SKM-1 (cell line): ENCODE measurements at regions not wholly inside any gene's neighbourhood (a gene's known extent, or its start where the extent isn't known, plus 50 kb on each side); places are given as distances from the start of the nearest gene placed in this dataset.

ENCODE experiments used
- DNase-seq: peaks from one replicate; lab custom pipeline; 2025; ENCODE audit not compliant: unreplicated experiment; lab: John Stamatoyannopoulos, UW

GRCh38 chr18:24773101-24773500, 312.7 kb downstream of the HRH4 start:
- no peak for DNase-seq

GRCh38 chr18:24776019-24776418, 315.6 kb downstream of the HRH4 start:
- no peak for DNase-seq

GRCh38 chr18:24778810-24779418, 318.5 kb downstream of the HRH4 start:
- DNase-seq, result no peak

DNA sequence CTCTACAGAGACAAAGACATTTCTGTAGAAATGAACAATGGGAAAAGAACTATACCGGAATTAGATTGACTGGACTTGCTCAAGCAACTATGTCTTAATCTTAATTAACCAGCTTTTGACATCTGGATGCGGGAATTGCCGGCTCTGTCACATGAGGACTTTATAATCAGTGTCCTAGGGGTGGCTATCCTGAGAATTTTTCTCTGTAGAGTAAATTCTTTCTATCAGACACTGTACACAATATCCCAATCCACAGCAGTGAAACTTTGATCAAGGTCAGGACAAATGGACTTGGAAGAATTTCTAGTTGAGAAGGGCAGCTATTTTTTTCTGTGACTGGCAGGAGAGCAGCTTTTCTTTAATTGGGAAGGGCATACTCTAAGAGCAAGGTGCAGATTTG, 322.1 kb downstream of the HRH4 start:
- no peak for DNase-seq

DNA sequence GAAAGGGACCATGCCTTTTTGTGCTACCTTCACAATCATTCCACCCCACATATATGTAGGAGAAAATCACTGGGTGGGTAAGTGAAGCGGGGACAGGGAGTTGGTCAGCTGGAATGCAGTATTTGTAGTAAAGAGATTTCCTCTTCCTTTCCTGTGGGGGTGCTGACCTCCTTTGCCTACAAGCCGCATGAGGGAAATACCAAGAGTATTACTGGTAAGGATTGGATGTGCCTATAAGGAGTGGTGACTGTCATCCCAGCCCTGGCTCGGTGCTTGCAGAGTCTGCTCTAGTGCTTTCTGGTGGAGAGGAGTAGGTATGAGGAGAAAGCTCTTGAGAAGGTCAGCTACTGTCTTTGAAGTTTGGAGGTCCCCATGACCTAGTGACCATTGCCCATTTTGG, 324.6 kb downstream of the HRH4 start:
- no peak for DNase-seq

DNA sequence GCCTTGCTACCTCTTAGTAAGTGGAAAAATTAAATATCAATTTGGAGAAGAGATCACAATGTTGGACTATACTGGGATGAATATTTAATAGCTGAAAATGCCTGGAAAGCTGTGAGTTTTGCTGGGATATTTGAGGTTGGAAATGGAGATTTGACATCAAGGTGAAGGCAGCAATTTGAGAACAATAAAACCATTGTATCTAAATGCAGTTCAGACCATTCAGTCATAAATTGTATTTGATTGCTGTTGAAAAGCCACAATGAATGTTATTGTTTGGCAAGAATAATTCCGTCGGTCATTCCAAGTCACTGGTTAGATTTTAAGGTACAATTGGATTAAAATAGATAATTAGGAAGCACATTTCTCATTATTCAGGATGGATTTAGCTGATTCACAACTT, 325.6 kb downstream of the HRH4 start:
- no peak for DNase-seq

- DNase-seq, result no peak
Measured at GRCh38 chr18:24790347-24790746, 329.9 kb downstream of the HRH4 start.

GRCh38 chr18:24791751-24792545, 331.5 kb downstream of the HRH4 start:
- no peak for DNase-seq

- no peak for DNase-seq
Measured at GRCh38 chr18:24793742-24794141, 333.3 kb downstream of the HRH4 start.

DNA sequence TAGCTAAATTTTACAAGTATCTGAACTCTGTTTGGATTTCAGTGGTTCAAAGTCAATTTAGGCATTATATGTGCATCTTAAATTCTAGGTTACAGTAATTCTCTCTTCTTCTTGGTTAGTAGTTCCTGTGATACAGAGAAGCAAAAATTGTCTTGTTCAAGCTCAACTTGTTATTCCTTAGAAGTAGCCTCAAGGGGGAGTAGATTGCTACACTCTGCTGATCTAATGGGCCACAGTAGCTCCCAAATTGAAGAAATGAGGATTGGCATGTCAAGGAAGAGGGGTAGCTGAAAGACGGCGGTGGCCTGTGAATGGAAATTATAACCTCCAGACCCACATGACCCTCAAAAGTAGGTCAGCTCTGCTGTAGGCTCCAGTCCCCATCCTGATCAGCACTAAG, 334.7 kb downstream of the HRH4 start:
- DNase-seq, result no peak

- no peak for DNase-seq
Measured at GRCh38 chr18:24797981-24798380, 337.5 kb downstream of the HRH4 start.

DNA sequence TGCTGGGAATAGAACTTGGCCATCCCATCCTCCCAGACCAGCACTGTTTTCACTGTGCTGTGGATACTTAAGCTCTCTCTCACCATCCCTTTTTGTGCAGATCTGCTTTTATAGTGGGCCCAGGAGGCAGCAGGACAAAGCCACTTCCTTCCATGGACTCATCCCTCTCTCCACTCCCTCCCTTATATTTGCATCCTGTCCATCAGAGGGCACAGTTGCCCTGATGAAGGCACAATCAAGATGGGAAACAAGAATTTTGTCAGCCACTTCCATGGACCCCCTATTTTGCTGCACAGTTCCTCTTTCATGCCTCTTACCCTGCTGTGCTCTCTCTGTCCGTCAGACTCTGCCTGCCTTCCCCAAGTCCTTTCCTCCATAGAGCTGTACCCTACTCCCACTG, 338.7 kb downstream of the HRH4 start:
- DNase-seq, result no peak

DNA sequence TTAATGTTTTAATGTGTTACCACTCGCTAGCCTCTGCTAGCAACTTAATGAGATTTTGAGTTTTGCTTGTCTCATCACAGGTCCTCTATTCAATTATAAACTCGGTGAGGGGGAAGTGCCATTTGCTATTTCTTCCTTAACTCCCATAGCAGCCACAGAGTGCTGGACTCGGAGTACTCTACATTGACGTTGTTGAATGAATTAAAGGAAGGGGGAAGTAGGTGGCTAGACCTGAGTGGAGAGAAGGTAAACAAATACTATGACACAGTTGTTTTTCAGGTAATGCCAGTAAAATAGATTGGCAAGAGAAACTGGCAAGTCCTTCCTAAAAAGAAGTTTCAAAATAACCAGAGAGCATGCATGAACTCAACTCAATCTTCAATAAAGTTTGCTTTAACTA, 339.3 kb downstream of the HRH4 start:
- DNase-seq, result no peak

DNA sequence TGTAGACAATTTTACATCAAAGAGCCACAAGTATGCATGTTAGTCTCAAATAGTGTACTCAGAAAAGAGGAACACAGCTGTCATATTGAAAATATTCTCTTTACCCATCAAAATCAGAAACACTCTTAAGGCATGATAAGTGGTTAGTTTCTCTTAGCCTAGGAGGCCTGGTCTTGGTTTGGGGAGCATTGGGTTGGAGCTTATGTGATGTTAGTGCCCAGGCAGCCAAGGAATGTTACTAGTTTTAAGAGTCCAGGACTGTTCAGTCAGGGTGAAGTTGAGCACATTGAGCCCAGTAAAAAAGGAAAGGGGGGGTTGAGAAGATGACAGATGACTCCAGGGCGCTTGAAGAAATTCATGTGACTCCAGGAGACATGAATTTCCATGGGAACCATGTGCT, 340.6 kb downstream of the HRH4 start:
- DNase-seq, result no peak

DNA sequence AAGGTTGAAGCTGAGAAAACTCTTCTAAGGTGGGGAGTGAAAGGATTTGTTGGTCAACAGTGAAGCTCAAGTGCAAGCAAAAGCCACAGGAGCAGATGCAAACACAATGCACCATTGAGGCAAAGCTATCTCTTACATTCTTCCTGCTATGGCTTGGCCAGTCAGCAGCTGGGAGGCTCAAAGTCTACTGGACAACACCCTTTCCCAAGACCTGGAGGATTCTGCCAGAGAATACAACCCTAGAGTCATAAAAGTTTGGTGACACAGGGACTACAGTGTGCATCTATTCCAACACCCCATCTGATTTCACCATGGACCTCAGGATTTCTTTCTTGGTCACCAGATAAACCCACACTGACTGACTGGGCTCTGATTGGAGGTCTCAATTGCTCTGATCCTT, 342.0 kb downstream of the HRH4 start:
- DNase-seq, result no peak

DNA sequence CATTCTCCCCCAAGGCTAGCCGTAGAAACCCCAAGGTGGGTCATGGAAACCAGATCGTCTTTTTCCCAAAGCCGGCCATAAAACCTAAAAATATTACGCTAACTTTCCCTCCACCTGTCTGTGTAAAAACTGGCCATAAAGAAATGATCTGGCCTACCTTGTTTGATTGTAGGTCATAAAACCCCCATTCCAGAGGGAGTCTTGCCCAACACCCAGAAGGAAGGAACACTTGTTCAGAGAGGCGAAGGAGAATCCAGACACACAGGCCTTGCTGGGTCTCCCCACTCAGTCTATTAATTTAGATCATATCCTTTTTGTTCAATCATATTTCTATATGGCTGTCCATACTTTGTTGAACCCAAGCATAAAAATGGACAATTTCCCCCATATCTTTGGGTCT, 344.7 kb downstream of the HRH4 start:
- no peak for DNase-seq

DNA sequence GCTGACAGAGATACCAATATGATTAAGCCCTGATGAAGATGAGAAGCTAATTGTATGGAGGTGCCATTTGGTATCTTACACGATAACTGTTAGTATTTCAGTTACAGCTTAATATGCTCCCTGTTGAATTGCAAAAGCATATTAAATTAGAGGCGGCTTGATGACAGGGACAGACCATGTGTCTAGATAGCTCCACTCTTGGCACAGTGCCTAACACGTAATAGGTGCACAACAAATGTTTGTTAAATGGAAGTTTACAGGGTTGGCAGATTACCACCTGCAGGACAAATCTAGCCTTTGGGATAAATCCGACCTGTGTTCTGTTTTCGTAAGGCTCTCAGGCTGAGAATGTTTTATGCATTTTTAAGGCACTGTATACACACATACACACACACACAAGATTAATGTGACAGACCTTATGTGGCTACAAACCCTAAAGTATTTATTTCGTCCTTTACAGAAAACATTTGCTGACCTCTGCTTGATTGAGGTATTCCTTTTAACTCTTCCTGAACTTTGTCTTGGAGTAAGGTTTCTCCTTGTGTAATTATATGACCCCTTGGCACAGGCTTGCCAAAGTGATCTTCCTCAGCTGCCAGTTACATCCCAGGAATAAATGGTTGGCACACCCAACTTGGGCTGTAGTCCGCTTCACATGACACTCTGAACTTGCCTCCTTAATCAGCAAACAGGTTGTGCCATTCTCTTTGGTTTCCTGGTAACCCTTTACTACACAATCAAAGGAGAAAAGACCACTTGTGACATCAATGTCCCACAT, 348.9 kb downstream of the HRH4 start:
- DNase-seq, result no peak

GRCh38 chr18:24810561-24811305, 350.3 kb downstream of the HRH4 start:
- no peak for DNase-seq

DNA sequence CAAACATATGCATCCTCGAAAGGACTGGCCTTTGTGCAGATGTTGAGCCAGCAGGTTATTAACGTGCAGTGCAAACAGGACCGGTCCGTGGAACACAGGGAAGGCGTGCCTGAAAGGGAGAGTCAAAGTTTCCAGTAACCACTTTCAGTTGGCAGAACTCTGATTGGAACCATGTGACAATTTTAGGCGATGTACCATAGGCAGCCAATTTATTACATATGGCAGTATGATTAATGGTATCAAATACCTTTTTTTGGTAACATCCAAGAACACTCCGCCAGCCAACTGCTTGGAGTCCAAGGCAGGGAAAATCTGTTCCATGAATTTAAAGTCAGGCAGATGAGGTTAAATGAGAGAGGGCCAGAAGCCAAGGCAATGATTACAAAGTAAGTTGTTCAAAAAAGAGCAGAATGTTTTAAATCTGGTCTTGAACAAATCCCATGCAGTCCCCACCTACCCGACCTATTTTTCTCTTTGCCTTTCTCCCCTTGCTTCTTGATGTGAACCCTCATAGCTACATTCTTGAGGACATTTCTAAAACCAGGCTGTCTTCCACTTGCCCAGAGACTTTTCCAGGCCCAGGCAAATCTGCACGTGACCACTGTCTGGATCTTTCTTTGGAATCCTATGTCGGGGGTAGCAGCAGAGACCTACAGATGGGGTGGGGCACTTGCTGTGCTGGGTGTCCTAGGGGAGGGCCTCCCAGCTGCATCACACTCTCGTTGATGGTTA, 351.7 kb downstream of the HRH4 start:
- DNase-seq, result no peak

DNA sequence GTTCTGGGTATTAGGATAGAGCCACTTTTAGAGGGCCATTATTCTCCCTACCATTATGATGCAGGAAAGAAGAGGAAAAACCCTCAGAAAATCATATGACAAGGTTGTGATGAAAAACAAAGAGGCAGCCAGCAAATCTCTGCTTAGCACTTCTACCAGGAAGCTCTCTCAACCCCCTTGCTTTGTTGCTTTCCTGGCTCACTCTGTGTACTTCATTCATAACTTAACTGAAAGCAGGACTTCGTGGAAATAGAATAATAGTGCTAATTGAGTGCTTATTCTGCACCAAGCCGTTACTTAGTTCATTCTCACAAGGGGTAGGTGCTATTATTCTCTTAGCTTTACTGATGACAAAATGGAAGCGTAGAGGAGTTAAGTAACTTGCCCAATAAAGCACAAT, 354.1 kb downstream of the HRH4 start:
- no peak for DNase-seq

GRCh38 chr18:24817150-24817549, 356.7 kb downstream of the HRH4 start:
- DNase-seq, result no peak
